Duodenal mucosa (tissue), 2 donors: ENCODE measurements at regions not wholly inside any gene's neighbourhood (a gene's known extent, or its start where the extent isn't known, plus 50 kb on each side); places are given as distances from the start of the nearest gene placed in this dataset.

Experiments used
- H3K27ac ChIP-seq: one replicate; pipeline ENCODE4 v1.7.0; 2013; ENCODE audit warnings: low read depth, low read length
- H3K27me3 ChIP-seq, 2 donors: one replicate each; pipeline ENCODE4 v1.7.0; 2013; ENCODE audit warnings: low read length in 2 of 2, control low read depth in 1 of 2; ENCODE audit not compliant: insufficient read depth in 2 of 2, control insufficient read depth in 1 of 2
- H3K36me3 ChIP-seq, 2 donors: one replicate each; pipeline ENCODE4 v1.7.0; 2013; ENCODE audit warnings: low read length in 2 of 2, control low read depth in 1 of 2; ENCODE audit not compliant: insufficient read depth in 2 of 2, control insufficient read depth in 1 of 2
- H3K4me1 ChIP-seq, 2 donors: one replicate each; pipeline ENCODE4 v1.7.0; 2013; ENCODE audit warnings: low read length in 2 of 2, control low read depth in 1 of 2; ENCODE audit not compliant: insufficient read depth in 2 of 2, control insufficient read depth in 1 of 2
- H3K4me3 ChIP-seq, 2 donors: one replicate each; pipeline ENCODE4 v1.7.0; 2013; ENCODE audit warnings: low read length in 2 of 2, low read depth in 1 of 2
- H3K9ac ChIP-seq, 2 donors: one replicate each; pipeline ENCODE4 v1.7.0; 2013; ENCODE audit warnings: low read length in 2 of 2, low read depth in 1 of 2
- H3K9me3 ChIP-seq, 2 donors: one replicate each; pipeline ENCODE4 v1.7.0; 2013; ENCODE audit warnings: low read length in 2 of 2, control low read depth in 1 of 2; ENCODE audit not compliant: control insufficient read depth in 1 of 2

GRCh38 chr5:12330381-12330780, 426.1 kb upstream of the CTNND2 start:
- Histone ChIP-seq H3K36me3 (no peaks in the 10 kb centered on the region), H3K9me3 (peaks cover 0 to 7% of the 10 kb centered on the region in 2 donors), H3K9ac (no peak overlapping the region), H3K27ac (no peak overlapping the region), H3K27me3 (no peaks in the 10 kb centered on the region), H3K4me1 (no peaks in the 10 kb centered on the region), H3K4me3 (no peak overlapping the region)

- Histone ChIP-seq H3K4me3 (no peak overlapping the region), H3K36me3 (no peaks in the 10 kb centered on the region), H3K4me1 (no peaks in the 10 kb centered on the region), H3K27ac (no peak overlapping the region), H3K9me3 (peaks cover 3 to 14% of the 10 kb centered on the region in 2 donors), H3K27me3 (no peaks in the 10 kb centered on the region), H3K9ac (no peak overlapping the region)
Measured at GRCh38 chr5:12323637-12324229, 419.5 kb upstream of the CTNND2 start.

- H3K9ac ChIP-seq: no peak overlapping the region
- no peaks in the 10 kb centered on the region for H3K4me1 ChIP-seq
- no peaks in the 10 kb centered on the region for H3K36me3 ChIP-seq
- H3K27ac ChIP-seq: no peak overlapping the region
- no peaks in the 10 kb centered on the region for H3K27me3 ChIP-seq
- no peak overlapping the region for H3K4me3 ChIP-seq
- peaks cover 3 to 7% of the 10 kb centered on the region in 2 donors for H3K9me3 ChIP-seq
Measured at GRCh38 chr5:12322042-12322441, 417.8 kb upstream of the CTNND2 start.

- Histone ChIP-seq H3K9ac (no peak overlapping the region), H3K4me1 (no peaks in the 10 kb centered on the region), H3K4me3 (no peak overlapping the region), H3K27me3 (no peaks in the 10 kb centered on the region), H3K27ac (no peak overlapping the region), H3K36me3 (no peaks in the 10 kb centered on the region), H3K9me3 (peaks cover 3 to 7% of the 10 kb centered on the region in 2 donors)
Measured at GRCh38 chr5:12320331-12320730, 416.1 kb upstream of the CTNND2 start.

GRCh38 chr5:12316812-12317211, 412.6 kb upstream of the CTNND2 start:
- peaks cover 3 to 7% of the 10 kb centered on the region in 2 donors for H3K9me3 ChIP-seq
- H3K4me3 ChIP-seq: no peak overlapping the region
- no peaks in the 10 kb centered on the region for H3K27me3 ChIP-seq
- no peak overlapping the region for H3K27ac ChIP-seq
- no peak overlapping the region for H3K9ac ChIP-seq
- no peaks in the 10 kb centered on the region for H3K36me3 ChIP-seq
- no peaks in the 10 kb centered on the region for H3K4me1 ChIP-seq

- Histone ChIP-seq H3K27me3 (no peaks in the 10 kb centered on the region), H3K27ac (no peak overlapping the region), H3K9ac (no peak overlapping the region), H3K9me3 (peaks cover 3 to 4% of the 10 kb centered on the region in 2 donors), H3K4me1 (no peaks in the 10 kb centered on the region), H3K4me3 (no peak overlapping the region), H3K36me3 (no peaks in the 10 kb centered on the region)
Measured at GRCh38 chr5:12315461-12315860, 411.2 kb upstream of the CTNND2 start.

GRCh38 chr5:12313602-12314001, 409.4 kb upstream of the CTNND2 start:
- Histone ChIP-seq H3K27me3 (no peaks in the 10 kb centered on the region), H3K27ac (no peak overlapping the region), H3K9ac (no peak overlapping the region), H3K4me1 (no peaks in the 10 kb centered on the region), H3K9me3 (no peaks in the 10 kb centered on the region), H3K4me3 (no peak overlapping the region), H3K36me3 (no peaks in the 10 kb centered on the region)

- Histone ChIP-seq H3K9me3 (no peaks in the 10 kb centered on the region), H3K27ac (no peak overlapping the region), H3K27me3 (no peaks in the 10 kb centered on the region), H3K9ac (no peak overlapping the region), H3K4me1 (no peaks in the 10 kb centered on the region), H3K4me3 (no peak overlapping the region), H3K36me3 (no peaks in the 10 kb centered on the region)
Measured at GRCh38 chr5:12312343-12312742, 408.1 kb upstream of the CTNND2 start.

- no peak overlapping the region for H3K27ac ChIP-seq
Measured at GRCh38 chr5:12294151-12294550, 389.9 kb upstream of the CTNND2 start.

GRCh38 chr5:12292610-12293204, 388.5 kb upstream of the CTNND2 start:
- H3K4me1 ChIP-seq: no peaks in the 10 kb centered on the region
- peaks cover 3 to 13% of the 10 kb centered on the region in 2 donors for H3K9me3 ChIP-seq

More at GRCh38 chr5:12294151-12294550, 389.9 kb upstream of the CTNND2 start:
- H3K4me1 ChIP-seq: no peaks in the 10 kb centered on the region
- no peaks in the 10 kb centered on the region for H3K27me3 ChIP-seq
- H3K9ac ChIP-seq: no peak overlapping the region
- no peaks in the 10 kb centered on the region for H3K36me3 ChIP-seq
- no peak overlapping the region for H3K4me3 ChIP-seq
- peaks cover 2 to 10% of the 10 kb centered on the region in 2 donors for H3K9me3 ChIP-seq

More at GRCh38 chr5:12292610-12293204, 388.5 kb upstream of the CTNND2 start:
- Histone ChIP-seq H3K27ac (no peak overlapping the region), H3K9ac (no peak overlapping the region), H3K36me3 (no peaks in the 10 kb centered on the region), H3K4me3 (no peak overlapping the region), H3K27me3 (no peaks in the 10 kb centered on the region)
